ENCODE measurements at regions not wholly inside any gene's neighbourhood (a gene's known extent, or its start where the extent isn't known, plus 50 kb on each side); places are given as distances from the start of the nearest gene placed in this dataset.

DNA sequence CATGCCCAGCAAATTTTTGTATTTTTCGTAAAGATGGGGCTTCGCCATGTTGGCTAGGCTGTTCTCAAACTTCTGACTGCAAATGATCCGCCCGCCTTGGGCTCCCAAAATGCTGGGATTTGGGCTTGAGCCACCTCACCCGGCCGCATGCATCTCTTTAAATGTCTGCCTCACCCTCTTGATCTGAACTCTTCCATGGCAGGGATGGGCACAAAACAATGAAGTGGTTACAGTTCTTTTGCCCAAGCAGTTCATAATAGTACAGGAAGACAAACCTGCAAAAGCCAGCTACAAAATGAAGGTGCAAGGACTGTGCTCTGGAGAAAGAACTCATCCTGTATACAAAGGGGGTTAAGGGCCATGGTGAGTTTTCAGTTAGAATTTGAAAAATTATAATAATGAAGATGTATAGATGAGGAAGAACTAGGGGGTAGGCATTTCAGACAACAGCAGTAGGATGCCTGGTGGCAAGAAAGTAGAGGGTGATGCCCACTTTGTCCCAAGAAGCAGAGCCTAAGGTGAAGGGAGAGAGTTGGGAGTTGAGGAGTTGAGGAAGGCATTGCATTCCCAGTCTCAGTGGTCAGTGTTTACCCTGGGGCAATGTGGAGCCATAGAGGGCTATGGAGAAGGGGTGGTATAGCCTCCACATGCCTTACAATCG is 160.8 kb upstream of the MYCN start:
- H3K27me3 ChIP-seq (ENCODE audit: insufficient read depth, low read depth, low read length), result no peaks in the 10 kb centered on the region
- no peaks in the 10 kb centered on the region for H3K9me3 ChIP-seq (ENCODE audit: low read length)
- no peak overlapping the region for H3K4me2 ChIP-seq (ENCODE audit: low read length)
- H3K36me3 ChIP-seq (ENCODE audit: insufficient read depth, low read length), result no peaks in the 10 kb centered on the region
- H3K9ac ChIP-seq (ENCODE audit: low read length), result no peak overlapping the region
- TF ChIP-seq EP300 (conservative IDR thresholded peaks at IDR 0.05; ENCODE audit: poor library complexity, severe bottlenecking) (no peak), MXI1 (conservative IDR thresholded peaks at IDR 0.05; ENCODE audit: poor library complexity, severe bottlenecking) (no peak), RAD21 (conservative IDR thresholded peaks at IDR 0.05) (no peak), EZH2 (IDR thresholded peaks at IDR 0.05; ENCODE audit: borderline replicate concordance, insufficient read depth, low read length, poor library complexity, severe bottlenecking) (no peak), SMC3 (conservative IDR thresholded peaks at IDR 0.05; ENCODE audit: poor library complexity) (no peak), POLR2AphosphoS5 (IDR thresholded peaks at IDR 0.05) (no peak)
- TF ChIP-seq, protein P1, sequence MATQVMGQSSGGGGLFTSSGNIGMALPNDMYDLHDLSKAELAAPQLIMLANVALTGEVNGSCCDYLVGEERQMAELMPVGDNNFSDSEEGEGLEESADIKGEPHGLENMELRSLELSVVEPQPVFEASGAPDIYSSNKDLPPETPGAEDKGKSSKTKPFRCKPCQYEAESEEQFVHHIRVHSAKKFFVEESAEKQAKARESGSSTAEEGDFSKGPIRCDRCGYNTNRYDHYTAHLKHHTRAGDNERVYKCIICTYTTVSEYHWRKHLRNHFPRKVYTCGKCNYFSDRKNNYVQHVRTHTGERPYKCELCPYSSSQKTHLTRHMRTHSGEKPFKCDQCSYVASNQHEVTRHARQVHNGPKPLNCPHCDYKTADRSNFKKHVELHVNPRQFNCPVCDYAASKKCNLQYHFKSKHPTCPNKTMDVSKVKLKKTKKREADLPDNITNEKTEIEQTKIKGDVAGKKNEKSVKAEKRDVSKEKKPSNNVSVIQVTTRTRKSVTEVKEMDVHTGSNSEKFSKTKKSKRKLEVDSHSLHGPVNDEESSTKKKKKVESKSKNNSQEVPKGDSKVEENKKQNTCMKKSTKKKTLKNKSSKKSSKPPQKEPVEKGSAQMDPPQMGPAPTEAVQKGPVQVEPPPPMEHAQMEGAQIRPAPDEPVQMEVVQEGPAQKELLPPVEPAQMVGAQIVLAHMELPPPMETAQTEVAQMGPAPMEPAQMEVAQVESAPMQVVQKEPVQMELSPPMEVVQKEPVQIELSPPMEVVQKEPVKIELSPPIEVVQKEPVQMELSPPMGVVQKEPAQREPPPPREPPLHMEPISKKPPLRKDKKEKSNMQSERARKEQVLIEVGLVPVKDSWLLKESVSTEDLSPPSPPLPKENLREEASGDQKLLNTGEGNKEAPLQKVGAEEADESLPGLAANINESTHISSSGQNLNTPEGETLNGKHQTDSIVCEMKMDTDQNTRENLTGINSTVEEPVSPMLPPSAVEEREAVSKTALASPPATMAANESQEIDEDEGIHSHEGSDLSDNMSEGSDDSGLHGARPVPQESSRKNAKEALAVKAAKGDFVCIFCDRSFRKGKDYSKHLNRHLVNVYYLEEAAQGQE (IDR thresholded peaks at IDR 0.05; ENCODE audit: borderline replicate concordance), result no peak
- TF ChIP-seq, protein P2, sequence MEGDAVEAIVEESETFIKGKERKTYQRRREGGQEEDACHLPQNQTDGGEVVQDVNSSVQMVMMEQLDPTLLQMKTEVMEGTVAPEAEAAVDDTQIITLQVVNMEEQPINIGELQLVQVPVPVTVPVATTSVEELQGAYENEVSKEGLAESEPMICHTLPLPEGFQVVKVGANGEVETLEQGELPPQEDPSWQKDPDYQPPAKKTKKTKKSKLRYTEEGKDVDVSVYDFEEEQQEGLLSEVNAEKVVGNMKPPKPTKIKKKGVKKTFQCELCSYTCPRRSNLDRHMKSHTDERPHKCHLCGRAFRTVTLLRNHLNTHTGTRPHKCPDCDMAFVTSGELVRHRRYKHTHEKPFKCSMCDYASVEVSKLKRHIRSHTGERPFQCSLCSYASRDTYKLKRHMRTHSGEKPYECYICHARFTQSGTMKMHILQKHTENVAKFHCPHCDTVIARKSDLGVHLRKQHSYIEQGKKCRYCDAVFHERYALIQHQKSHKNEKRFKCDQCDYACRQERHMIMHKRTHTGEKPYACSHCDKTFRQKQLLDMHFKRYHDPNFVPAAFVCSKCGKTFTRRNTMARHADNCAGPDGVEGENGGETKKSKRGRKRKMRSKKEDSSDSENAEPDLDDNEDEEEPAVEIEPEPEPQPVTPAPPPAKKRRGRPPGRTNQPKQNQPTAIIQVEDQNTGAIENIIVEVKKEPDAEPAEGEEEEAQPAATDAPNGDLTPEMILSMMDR (IDR thresholded peaks at IDR 0.05; ENCODE audit: poor library complexity, severe bottlenecking), result no peak
- H3K79me2 ChIP-seq (replicated peaks; ENCODE audit: insufficient read depth, low read length), result no peaks in the 10 kb centered on the region
- no peak overlapping the region for H3K4me3 ChIP-seq (ENCODE audit: low read length)
- H4K20me1 ChIP-seq (ENCODE audit: insufficient read depth), result no peaks in the 10 kb centered on the region
- H3K9me2 ChIP-seq (ENCODE audit: insufficient read depth, low read length), result no peaks in the 10 kb centered on the region
- H3K27ac ChIP-seq (ENCODE audit: low read length), result no peak overlapping the region
- H2AFZ ChIP-seq (ENCODE audit: low read depth, low read length), result no peak overlapping the region
- H3F3A ChIP-seq (ENCODE audit: insufficient read depth, low read length, poor library complexity, severe bottlenecking), result no peaks in the 10 kb centered on the region

DNA sequence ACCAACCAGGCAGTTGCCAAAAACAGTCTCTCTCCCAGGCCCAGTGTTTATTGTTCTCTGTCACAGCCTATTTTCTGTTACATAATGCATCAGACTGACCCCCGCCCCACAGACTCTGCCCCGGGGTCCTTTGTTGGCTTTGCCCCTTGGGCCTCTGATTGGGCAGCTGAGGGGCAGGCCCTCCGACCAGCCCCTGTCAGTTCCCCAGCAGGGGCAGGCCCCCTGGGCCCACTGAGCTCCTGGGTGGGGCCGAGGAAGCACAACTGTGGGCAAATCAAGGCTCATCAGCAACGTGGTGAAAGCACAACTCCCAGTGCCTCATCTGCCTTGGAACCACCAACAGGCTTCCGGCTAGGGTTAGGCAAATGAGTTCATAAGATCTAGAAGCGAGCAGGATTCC is 160.1 kb upstream of the MYCN start:
- TF ChIP-seq RAD21 (conservative IDR thresholded peaks at IDR 0.05), result no peak
- no peak for TF ChIP-seq POLR2AphosphoS5 (IDR thresholded peaks at IDR 0.05)
- TF ChIP-seq, protein P2 (IDR thresholded peaks at IDR 0.05; ENCODE audit: poor library complexity, severe bottlenecking), result no peak
- TF ChIP-seq EP300 (conservative IDR thresholded peaks at IDR 0.05; ENCODE audit: poor library complexity, severe bottlenecking), result no peak
- no peak for TF ChIP-seq SMC3 (conservative IDR thresholded peaks at IDR 0.05; ENCODE audit: poor library complexity)
- TF ChIP-seq EZH2 (IDR thresholded peaks at IDR 0.05; ENCODE audit: borderline replicate concordance, insufficient read depth, low read length, poor library complexity, severe bottlenecking), result no peak
- TF ChIP-seq, protein P1 (IDR thresholded peaks at IDR 0.05; ENCODE audit: borderline replicate concordance), result no peak
- no peak for TF ChIP-seq MXI1 (conservative IDR thresholded peaks at IDR 0.05; ENCODE audit: poor library complexity, severe bottlenecking)
- no peak for TF ChIP-seq TAF1 (IDR thresholded peaks at IDR 0.05; ENCODE audit: low read depth)
- no peak overlapping the region for H2AFZ ChIP-seq (ENCODE audit: low read depth, low read length)

More for the DNA sequence above, 160.1 kb upstream of the MYCN start:
- H3K79me2 ChIP-seq (replicated peaks; ENCODE audit: insufficient read depth, low read length), result no peaks in the 10 kb centered on the region
- no peaks in the 10 kb centered on the region for H4K20me1 ChIP-seq (ENCODE audit: insufficient read depth)
- H3K4me2 ChIP-seq (ENCODE audit: low read length), result no peak overlapping the region
- H3K9ac ChIP-seq (ENCODE audit: low read length), result no peak overlapping the region
- H3K9me3 ChIP-seq (ENCODE audit: low read length), result no peaks in the 10 kb centered on the region
- H3F3A ChIP-seq (ENCODE audit: insufficient read depth, low read length, poor library complexity, severe bottlenecking), result no peaks in the 10 kb centered on the region
- H3K27ac ChIP-seq (ENCODE audit: low read length), result no peak overlapping the region
- no peaks in the 10 kb centered on the region for H3K27me3 ChIP-seq (ENCODE audit: insufficient read depth, low read depth, low read length)
- H3K36me3 ChIP-seq (ENCODE audit: insufficient read depth, low read length), result no peaks in the 10 kb centered on the region
- H3K9me2 ChIP-seq (ENCODE audit: insufficient read depth, low read length), result no peaks in the 10 kb centered on the region
- no peak overlapping the region for H3K4me3 ChIP-seq (ENCODE audit: low read length)
